CD4-positive, alpha-beta T cell treated with Interleukin-17A for 1 hour (primary cell): ENCODE measurements at regions not wholly inside any gene's neighbourhood (a gene's known extent, or its start where the extent isn't known, plus 50 kb on each side); places are given as distances from the start of the nearest gene placed in this dataset.
"Not testable (repeated sequence)": the region's sequence is repeated elsewhere in the genome, so short reads cannot be mapped to it uniquely, and the experiment has no call there.

ENCODE experiments used
- DNase-seq: peaks from one replicate; pipeline ENCODE4 v3.0.0-alpha.2; 2020

DNA sequence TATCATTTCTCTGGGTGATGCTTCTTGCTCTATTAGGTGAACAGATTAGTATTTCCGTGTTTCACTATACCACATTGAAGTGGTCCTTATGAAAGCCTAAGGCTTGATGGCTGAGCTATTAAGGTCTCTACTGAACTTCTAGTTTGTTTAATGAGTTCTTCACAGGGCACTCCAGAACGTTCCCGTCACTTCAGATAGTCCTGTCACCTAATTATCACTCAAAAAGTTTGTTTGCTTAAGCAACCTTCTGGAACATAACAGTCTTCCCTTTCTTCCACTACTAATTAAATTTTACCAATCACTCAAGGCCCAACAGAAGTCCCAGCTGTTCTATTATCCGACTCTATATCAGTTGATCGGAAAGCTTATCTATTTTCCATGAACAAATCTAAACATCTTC, 104.6 kb upstream of the ZC3H11B start:
- no peak for DNase-seq

- no peak for DNase-seq
Observed at GRCh38 chr1:219716611-219717114, 103.8 kb upstream of the ZC3H11B start.

DNA sequence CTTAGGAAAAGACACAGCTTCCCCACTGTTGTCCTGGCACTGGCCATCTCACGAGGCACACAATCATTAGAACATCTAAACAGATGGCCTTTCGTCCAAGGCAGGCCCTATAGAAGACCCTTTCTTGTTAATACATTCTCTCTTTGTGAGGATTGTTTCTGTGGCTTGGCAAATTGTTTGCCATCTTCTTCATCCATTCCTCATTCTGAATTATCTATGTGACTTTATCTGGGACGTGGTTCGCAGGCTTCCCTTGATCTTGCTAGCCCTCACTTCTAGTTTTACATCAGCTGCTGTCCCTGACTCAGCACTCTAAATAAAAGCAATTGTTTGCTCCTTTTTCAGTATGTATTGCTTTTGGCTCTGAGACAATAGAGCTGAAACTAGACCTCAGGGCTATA, 101.1 kb upstream of the ZC3H11B start:
- DNase-seq = no peak

GRCh38 chr1:219712506-219712905, 99.6 kb upstream of the ZC3H11B start:
- no peak for DNase-seq

- DNase-seq = no peak
Observed at GRCh38 chr1:219710529-219711194, 97.8 kb upstream of the ZC3H11B start.

GRCh38 chr1:219708919-219709543, 96.1 kb upstream of the ZC3H11B start:
- DNase-seq = no peak

- not testable (repeated sequence) for DNase-seq
Observed at GRCh38 chr1:219707885-219708284, 95.0 kb upstream of the ZC3H11B start.

GRCh38 chr1:219704331-219704730, 91.4 kb upstream of the ZC3H11B start:
- DNase-seq = not testable (repeated sequence)

DNA sequence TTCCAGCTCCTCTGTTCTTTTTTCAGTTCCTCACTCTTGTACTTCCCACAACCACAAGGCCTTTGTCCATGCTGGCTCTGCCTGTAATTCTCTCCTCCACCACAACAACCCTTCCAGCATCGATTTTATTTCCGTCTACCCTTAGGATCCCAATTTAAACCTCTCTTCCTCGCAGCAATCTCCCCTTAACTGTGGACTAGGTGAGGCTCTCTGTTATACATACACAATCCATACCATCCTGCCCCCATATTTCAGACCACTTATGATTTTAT, 90.4 kb upstream of the ZC3H11B start:
- DNase-seq = no peak

DNA sequence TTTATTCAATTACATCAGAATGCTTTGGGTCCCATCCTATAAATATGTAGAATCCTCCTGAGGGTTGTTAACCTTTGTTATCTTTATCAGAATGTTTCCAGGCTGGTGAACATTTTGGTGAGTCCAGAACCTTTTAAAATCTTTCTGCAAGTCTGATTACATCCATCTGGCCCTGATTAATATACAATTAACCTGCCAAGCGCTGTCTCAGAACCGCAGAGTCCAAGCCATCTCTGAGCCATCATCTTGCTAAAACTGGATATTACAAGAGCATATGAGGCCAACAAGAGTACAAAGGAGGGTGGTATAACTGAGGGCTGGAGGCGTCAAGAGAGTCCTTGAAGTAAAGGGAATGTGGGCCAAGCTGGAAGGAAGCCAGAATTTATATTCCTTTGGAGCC, 88.6 kb upstream of the ZC3H11B start:
- no peak for DNase-seq

DNA sequence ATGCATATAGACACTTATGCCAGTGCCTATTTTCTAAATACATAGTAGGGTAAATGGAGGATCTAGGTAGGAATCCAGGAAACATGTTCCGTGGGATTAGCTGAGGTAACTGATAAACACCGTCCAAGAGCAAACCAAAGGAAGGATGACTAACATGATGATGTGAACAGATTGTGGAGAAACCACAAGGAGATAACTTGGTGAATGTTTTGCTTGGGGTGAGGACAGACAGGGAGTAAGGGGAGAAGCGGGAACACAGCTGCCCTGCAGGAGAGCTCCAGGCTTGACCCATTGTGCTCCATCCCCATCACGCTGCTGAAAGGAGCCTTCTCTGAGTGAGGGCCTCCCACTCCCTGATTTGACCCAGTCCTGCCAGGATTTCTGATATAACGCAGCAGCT, 87.0 kb upstream of the ZC3H11B start:
- no peak for DNase-seq

GRCh38 chr1:219697682-219698081, 84.8 kb upstream of the ZC3H11B start:
- DNase-seq = no peak

GRCh38 chr1:219692981-219693380, 80.1 kb upstream of the ZC3H11B start:
- no peak for DNase-seq

GRCh38 chr1:219689774-219690173, 76.9 kb upstream of the ZC3H11B start:
- DNase-seq = no peak

GRCh38 chr1:219687779-219688178, 74.9 kb upstream of the ZC3H11B start:
- DNase-seq = no peak

DNA sequence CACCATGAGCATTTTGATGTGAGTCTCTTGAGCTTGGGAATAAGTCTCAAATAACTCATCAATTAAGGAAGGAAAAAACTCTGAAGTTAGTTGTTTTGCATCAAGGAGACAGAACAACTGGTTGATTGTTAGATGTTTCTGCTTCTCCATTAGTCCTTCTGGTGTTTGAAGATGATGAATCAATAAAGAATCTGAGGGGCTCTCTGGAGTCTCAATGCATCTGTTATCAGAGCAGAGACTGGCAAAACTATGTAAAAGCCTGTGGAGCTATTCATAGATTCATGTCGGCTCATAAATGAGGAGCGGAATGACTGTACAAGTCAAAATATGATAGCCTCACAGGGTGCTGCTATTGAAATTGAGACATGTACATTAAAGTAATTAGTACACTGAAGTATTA, 73.3 kb upstream of the ZC3H11B start:
- no peak for DNase-seq

DNA sequence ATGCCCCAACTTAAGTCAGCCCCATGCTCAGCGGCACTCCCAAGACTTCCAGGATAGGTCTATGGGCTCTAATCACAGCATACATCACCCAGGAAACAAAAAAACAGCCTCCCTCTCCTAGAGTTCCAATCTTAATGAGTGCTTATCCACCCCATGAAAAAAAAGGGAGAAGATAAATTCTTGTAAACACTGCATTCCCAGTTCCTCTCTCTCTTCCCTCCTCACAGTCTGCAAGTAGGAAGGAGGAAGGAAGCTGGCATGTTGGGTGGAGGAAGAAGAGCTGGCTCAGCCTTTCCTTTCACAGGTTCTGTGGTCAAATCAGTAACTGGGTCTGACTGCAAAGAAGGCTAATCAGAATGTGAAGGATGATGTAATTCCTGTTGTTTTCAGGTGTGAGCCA, 69.9 kb upstream of the ZC3H11B start:
- DNase-seq = no peak

DNA sequence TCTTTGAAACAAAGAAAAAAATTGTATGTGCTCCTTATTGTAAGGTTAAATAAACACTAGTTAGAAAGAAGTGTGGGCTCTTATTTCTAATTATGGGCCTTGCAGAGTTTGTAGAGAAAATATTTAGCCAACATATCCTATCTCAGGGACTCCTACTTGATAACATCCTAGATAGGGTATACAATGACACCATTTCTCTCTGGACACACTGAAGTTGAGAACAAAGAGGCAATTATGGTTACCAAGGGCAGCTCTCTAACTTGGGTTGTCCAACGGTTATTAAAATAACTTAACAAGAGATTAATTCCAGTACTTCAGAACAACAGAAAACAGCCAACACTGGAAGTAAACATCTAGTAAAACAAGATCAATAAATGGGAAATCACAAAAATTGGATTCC, 69.0 kb upstream of the ZC3H11B start:
- DNase-seq = no peak

GRCh38 chr1:219676012-219676765, 63.3 kb upstream of the ZC3H11B start:
- DNase-seq = no peak

- DNase-seq = no peak
Observed at GRCh38 chr1:219670426-219671149, 57.7 kb upstream of the ZC3H11B start.

GRCh38 chr1:219669556-219669955, 56.7 kb upstream of the ZC3H11B start:
- no peak for DNase-seq

GRCh38 chr1:219669042-219669441, 56.1 kb upstream of the ZC3H11B start:
- DNase-seq = no peak

DNA sequence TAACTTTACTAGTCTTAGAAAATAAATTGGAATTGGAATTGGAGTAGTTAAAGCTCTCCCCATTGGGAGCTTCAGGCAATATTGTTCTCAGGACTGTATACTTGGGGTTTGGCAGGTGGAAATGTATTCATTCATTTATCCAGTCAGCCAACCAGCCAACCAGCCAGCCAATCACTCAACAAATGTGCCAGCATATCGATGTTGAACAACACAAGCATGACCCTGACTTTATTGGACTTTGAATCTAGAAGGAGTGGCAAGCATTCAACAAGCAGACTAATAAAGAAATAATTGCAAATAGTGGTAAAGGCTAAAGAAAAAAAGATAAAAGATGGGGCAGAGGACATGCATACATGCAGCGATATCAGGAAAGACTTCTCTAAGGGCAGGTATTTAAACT, 55.5 kb upstream of the ZC3H11B start:
- DNase-seq = no peak

DNA sequence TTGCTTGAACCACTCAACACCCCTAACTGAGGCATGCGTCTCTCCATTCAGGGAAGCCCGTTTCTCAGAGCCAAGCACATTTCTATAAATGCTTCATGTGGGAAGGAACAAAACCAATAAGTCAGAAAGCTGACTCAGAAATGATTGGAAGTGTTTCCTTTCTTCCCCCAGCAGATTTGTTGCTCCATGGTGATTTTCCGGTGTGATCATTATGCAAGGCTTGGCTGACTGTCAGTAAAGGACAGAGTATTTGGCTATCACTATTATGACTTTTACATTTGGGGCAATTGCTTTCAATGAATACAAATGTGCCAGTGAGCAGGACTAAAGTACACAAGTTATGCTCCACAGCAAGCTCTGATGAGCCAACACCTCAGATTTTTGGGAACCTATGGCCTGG, 53.3 kb upstream of the ZC3H11B start:
- no peak for DNase-seq
